ENCODE measurements at regions not wholly inside any gene's neighbourhood (a gene's known extent, or its start where the extent isn't known, plus 50 kb on each side); places are given as distances from the start of the nearest gene placed in this dataset.

GRCh38 chr12:124686370-124687173 lies 119.2 kb upstream of the NCOR2 start:
- DNase-seq, result no peak

DNA sequence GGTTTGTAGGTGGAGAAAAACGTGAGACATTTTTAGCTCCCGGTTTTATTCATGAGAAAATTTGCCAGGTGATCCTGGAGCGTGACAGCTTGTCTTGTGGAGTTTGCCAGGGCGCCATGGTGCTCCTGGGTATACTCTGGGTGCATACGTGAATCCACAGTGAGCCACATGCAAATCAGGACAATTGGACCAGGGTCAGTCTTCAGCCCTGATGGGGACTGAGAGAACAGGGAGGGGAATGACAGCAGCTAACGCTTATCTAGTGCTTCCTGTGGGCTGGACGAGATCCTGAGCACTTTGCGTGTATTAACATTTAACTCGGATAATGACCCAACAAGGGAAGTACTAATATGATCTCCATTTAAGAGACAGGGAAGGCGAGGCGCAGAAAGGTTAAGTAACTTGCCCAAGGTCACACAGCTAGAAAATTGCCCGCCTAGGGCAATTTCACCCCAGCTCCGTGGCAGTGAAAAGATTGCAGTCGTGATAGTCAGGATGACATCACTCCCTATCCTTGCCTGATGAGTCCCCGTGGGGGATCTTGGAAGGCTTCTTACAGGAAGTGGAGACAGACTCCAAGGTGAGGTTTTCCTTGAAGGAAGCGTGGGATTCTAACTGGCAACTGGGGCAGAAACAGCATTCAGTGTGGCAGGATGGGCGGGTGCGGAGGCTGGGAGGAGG lies 118.4 kb upstream of the NCOR2 start:
- DNase-seq, result no peak

DNA sequence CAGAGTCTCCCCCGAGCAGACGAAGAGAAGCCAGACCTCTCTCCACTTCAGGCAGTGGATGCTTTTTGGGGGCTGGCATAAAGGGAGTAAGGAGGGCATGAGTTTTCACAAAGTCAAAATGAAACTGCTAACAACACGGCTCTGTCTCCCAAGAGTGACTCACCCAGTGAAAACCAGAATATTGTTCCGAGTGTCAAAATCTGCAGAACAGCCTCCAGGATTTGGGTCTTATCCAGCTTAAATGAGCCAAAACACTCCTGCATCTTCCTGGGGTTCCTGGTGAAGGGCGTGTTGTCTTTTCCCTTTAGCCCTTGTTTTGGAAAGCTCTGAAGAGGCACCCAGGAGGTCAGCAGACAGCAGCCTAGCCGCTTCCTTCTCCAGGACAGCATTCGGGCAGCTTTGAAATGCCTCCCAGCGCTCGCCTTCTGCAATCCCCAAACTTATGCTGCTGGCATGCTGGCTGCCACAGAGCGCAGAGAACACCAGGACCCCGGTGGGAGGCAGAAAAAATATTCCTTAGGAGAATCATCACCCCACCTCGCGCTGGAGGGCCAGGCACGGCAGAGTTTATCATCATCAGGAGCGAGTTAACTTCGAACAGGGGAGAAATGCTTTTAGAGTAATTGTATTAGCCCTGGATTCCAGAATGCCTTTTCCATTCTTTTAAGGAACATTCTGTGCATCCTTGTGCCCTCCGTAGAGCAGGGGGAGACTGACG lies 117.7 kb upstream of the NCOR2 start:
- no peak for DNase-seq

GRCh38 chr12:124684496-124684895 lies 117.1 kb upstream of the NCOR2 start:
- DNase-seq, result no peak

- DNase-seq, result no peak
Measured at GRCh38 chr12:124683152-124684124, 116.0 kb upstream of the NCOR2 start.

GRCh38 chr12:124682425-124683151 lies 115.2 kb upstream of the NCOR2 start:
- DNase-seq, result no peak

- DNase-seq, result no peak
Measured at GRCh38 chr12:124681779-124682391, 114.5 kb upstream of the NCOR2 start.

DNA sequence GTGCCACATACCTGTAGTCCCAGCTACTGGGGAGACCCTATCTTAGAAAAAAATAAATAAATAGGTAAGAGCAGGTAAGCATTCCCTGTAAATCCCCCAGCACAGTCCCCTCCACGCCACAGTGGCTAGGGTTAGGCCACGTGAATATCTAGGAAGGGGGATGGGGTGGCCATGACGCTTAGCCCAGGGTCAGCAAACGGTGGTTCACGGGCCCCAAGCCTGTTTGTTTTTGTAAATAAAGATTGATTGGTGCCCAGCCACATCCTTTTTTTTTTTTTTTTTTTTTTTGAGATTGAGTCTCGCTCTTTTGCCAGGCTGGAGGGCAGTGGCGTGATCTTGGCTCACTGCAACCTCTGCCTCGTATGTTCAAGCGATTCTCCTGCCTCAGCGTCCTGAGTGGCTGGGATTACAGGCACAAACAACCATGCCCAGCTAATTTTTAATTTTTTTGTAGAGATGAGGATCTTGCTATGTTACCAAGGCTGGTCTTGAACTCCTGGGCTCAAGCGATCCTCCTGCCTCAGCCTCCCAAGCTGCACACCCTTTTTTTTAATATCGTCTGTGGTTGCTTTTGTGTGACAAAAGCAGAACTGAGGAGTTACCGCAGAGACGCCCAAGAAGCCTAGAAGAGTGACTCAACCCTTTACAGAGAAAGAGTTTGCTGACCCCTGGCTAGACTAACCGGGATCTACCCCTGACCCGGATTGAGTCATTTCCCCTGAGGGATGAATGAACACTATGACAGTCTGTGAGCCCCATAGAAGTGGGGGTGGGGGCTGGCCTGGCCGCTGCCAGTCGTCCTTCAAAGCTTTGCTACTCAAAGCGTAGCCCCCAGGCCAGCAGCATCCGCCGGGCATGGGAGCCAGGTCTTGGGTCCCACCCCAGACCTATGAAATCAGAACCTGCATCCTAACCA lies 113.7 kb upstream of the NCOR2 start:
- DNase-seq, result no peak

GRCh38 chr12:124679533-124680371 lies 112.3 kb upstream of the NCOR2 start:
- DNase-seq, result no peak

- DNase-seq, result no peak
Measured at GRCh38 chr12:124679047-124679446, 111.6 kb upstream of the NCOR2 start.

DNA sequence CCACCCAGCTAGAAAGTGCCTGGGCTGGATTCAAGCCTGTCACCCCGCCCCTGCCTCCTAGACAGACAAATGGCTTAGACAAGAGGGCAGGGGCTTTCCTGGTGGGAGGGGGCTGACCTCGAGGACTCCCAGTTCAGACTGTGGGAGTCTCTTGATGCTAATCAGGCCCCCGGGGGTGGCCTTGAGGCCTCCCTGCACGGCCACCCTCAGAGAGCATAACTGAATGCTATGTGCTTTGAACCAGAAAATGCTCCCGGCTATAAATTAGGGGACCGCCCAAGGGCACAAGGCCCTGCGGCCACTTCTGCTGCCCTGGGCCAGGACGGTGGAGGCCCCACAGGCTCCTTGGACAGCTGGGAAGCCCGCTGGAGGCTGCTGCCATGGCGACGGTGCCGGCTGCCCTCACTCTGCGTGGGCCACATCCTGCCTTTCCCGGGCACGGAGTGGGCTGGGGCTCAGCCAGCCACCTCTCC lies 111.0 kb upstream of the NCOR2 start:
- DNase-seq, result no peak

DNA sequence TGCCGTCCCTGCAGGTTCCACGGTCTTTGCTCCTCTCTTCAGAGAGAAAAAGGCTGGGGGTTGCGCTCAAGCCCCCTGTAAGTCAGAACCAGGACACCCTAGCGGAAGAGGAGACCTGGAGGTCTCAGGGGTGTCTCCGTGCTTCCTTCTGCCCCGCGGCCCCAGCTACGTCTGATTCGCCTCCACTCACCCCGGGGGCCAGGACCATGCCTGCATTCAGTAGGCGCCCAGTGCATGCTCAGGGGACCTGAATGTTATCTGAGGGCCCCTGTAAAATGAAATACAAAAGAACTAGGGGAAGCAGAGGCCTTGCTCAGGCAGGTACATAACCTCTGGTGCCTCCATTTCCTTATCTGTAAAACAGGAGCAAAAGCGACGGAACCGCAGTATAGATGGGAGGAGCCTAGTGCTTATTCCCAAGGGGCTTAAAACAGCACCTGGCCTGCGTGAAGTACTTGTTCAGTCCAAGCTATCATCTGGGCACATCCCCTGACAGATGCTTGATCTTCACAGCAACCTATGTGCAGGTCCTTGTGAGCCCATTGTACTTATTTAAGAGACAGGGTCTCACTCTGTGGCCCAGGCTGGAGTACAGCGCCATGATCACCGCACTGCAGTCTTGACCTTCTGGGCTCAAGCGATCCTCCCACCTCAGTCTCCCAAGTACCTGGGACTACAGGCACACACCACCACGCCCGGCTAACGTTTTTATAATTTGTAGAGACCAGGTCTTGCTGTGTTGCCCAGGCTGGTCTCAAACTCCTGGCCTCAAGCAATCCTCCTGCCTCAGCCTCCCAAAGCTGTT lies 110.3 kb upstream of the NCOR2 start:
- DNase-seq, result peak; percentile 19

GRCh38 chr12:124676714-124677462 lies 109.5 kb upstream of the NCOR2 start:
- DNase-seq, result no peak

DNA sequence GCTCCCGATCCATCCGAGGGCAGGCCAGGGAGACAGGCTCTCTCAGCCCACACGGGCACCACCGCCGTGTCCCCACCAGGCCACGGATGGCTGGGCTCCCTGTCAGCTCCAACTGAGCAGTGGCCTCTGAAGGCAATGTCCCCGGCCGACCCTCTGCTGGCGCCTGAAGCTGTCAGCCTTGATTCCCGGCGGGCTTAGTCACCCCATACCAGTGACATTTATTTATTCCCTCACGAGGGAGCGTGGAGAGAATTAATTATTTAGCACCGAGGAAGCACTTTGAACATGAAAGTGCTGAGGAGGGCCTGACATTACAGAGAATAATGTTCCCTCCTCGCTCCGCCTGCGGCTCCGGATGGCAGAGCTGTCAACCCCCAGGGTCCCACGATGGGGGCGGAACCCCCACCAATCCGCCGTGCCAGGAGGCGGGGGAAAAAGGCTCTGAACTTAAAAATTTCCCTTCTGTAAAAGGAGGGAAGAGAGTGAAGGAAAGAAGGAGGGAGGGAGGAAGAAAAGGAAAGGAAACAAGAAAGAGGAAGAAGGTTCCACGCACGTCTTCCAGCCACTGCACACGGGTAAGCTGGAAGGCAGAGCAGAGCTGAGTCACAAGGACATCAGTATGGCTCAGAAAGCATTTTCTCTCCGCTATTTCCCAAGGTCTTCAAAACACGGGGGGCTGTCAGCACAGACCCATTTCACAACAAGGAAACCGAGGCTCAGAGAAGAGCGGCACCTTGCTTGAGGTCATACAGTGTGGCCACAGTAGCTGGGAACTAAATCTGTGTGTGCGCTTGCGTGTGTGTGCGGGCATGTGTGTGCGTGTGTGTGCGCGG lies 108.7 kb upstream of the NCOR2 start:
- DNase-seq, result no peak

DNA sequence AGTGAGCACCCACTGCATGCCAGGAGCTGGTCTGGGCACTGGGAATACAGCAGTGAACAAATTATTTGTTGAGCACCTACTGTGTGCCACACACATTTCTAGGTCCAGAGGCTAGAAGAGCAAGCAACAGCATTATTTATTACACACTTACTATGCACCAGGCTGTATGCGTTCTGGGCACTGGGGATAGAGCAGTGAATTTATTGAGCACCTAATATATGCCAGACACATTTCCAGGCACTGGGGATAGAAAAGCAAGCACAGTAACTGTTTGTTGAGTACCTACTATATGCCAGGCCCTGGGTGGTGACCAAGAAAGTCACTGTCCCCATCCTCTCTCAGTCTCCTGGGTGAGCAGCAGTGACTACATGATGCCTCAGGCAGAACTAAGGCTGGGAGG lies 107.5 kb upstream of the NCOR2 start:
- DNase-seq, result no peak

GRCh38 chr12:124673801-124674617 lies 106.6 kb upstream of the NCOR2 start:
- no peak for DNase-seq

Data from NCI-H1436 (cell line).